Subcutaneous abdominal adipose tissue (tissue), 5 donors: ENCODE measurements at regions not wholly inside any gene's neighbourhood (a gene's known extent, or its start where the extent isn't known, plus 50 kb on each side); places are given as distances from the start of the nearest gene placed in this dataset.

Source experiments
- H3K27ac ChIP-seq: one replicate; pipeline ENCODE4 v1.7.0; 2013; ENCODE audit warnings: low read depth, mild to moderate bottlenecking, inconsistent platforms, low read length, moderate library complexity
- H3K27me3 ChIP-seq, 5 donors: one replicate each; pipeline ENCODE4 v1.7.0; 2013; ENCODE audit warnings: low read length in 5 of 5, inconsistent platforms in 1 of 5; ENCODE audit not compliant: control insufficient read depth in 5 of 5, insufficient read depth in 4 of 5
- H3K36me3 ChIP-seq, 5 donors: one replicate each; pipeline ENCODE4 v1.7.0; 2013; ENCODE audit warnings: low read length in 5 of 5; ENCODE audit not compliant: control insufficient read depth in 5 of 5, insufficient read depth in 5 of 5
- H3K4me1 ChIP-seq, 5 donors: one replicate each; pipeline ENCODE4 v1.7.0; 2013; ENCODE audit warnings: low read length in 5 of 5, mild to moderate bottlenecking in 3 of 5, moderate library complexity in 1 of 5; ENCODE audit not compliant: control insufficient read depth in 5 of 5, insufficient read depth in 5 of 5
- H3K4me3 ChIP-seq, 5 donors: one replicate each; pipeline ENCODE4 v1.7.0; 2013; ENCODE audit warnings: low read length in 5 of 5, low read depth in 1 of 5
- H3K9ac ChIP-seq, 5 donors: one replicate each; pipeline ENCODE4 v1.7.0; 2013; ENCODE audit warnings: low read length in 5 of 5, mild to moderate bottlenecking in 4 of 5, moderate library complexity in 3 of 5
- H3K9me3 ChIP-seq, 5 donors: one replicate each; pipeline ENCODE4 v1.7.0; 2013; ENCODE audit warnings: low read length in 5 of 5; ENCODE audit not compliant: control insufficient read depth in 5 of 5
- donor health status: healthy.
- donor health status: healthy.
- donor health status: healthy.
- donor health status: healthy.
- donor health status: healthy.

DNA sequence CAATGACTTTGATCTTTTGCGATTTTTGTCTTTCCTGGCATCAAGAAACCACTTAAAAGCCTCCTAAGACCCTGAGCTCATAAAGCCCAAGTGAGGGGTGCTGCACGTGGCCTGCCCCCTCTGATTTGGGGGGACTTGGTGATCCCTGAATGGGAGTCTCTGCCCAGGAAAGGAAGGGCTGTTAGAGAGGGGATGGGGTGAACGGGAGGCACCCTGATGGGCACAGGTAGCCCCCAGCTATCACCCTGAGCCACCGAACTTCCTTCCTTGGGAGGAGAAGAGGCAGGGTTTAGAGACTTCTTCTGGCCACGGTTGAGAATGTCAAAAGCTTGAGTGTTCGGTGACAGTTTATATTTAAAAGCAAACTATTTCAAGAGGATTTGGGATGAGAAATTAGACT lies 305.5 kb downstream of the ZNF536 start:
- peaks cover 0 to 5% (median 0%) of the 10 kb centered on the region in 5 donors for H3K4me1 ChIP-seq
- no peak overlapping the region for H3K9ac ChIP-seq
- H3K4me3 ChIP-seq, result no peak overlapping the region
- H3K36me3 ChIP-seq, result no peaks in the 10 kb centered on the region
- H3K27ac ChIP-seq, result no peak overlapping the region
- H3K27me3 ChIP-seq, result peaks cover 3 to 33% (median 23%) of the 10 kb centered on the region in 5 donors
- H3K9me3 ChIP-seq, result no peaks in the 10 kb centered on the region

DNA sequence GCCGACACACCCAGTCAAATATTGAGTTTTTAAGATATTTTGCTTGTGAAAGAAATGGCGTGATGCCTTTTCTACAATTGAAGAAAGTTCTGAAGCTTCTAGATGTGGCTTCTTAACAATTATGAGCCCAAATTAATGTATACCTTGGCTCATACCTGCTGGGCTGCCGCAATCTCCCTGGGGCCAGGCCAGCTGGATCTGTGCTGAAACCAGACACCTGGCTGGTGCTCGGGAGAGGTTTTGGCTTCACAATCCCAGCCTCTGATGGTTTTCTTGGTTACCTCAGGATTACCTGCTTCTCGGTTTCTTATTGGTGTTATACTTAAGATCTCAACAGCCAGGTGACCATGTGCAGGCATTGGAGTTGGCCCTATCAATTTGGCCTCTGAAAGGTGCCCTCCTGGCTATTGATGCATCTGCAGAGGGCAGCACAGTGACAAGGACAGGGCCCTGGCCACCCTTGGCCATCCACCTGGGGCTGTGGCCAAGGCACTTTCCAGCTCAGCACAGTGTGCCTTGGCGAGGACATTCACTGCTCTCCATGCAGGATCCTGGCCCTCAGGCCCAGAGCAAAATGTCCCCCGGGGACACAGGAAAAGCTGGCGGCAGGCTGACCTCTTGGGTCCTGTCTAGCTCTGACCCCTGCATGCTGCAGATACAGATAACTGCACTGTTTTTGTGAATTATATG lies 305.0 kb downstream of the ZNF536 start:
- H3K36me3 ChIP-seq, result no peaks in the 10 kb centered on the region
- H3K9ac ChIP-seq, result no peak overlapping the region
- H3K27me3 ChIP-seq, result peaks cover 0 to 29% (median 22%) of the 10 kb centered on the region in 5 donors
- H3K4me1 ChIP-seq, result no peaks in the 10 kb centered on the region
- no peak overlapping the region for H3K27ac ChIP-seq
- H3K9me3 ChIP-seq, result no peaks in the 10 kb centered on the region
- H3K4me3 ChIP-seq, result no peak overlapping the region

DNA sequence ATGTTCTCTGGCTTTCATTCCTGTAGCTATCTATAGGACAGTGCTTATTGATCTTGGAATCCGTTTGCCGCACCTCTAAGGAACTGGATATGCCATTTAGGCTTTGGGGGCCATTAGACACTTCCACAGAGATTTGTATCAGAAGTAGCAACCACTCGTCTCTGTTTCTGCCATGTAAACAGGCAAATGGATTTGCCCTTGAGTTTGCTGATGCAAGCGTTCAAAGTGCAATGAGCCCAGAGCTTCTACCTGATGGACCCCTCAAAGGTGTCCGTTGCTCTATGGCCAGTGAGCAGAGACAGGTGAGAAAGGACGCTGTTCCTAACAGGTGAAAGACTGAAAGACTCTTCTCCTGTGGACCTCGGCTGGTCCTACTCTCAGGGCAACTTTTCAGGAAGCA lies 302.9 kb downstream of the ZNF536 start:
- H3K36me3 ChIP-seq, result no peaks in the 10 kb centered on the region
- no peak overlapping the region for H3K27ac ChIP-seq
- H3K9me3 ChIP-seq, result no peaks in the 10 kb centered on the region
- no peak overlapping the region for H3K4me3 ChIP-seq
- no peaks in the 10 kb centered on the region for H3K4me1 ChIP-seq
- no peak overlapping the region for H3K9ac ChIP-seq
- peaks cover 0 to 20% (median 14%) of the 10 kb centered on the region in 5 donors for H3K27me3 ChIP-seq

DNA sequence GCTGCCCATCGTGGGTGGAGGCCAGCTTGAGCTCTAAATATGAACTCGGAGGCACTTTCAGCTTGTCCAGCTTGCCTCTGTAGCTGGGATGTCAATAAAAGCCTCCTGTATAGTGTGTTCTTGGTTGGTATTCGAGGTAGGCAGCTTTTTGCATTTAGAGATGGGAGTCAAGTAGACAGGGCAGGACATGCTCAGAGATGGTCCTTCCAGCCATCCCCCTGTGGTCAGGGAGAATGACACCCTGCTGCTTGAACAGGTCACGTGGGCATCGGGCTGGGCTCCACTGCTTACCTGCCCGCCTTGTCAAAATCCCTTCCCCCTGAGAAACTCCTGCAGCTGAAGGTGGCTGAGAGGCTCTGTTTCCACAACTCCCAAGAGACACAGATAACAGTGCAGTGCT lies 302.5 kb downstream of the ZNF536 start:
- no peak overlapping the region for H3K9ac ChIP-seq
- no peaks in the 10 kb centered on the region for H3K9me3 ChIP-seq
- no peaks in the 10 kb centered on the region for H3K36me3 ChIP-seq
- no peaks in the 10 kb centered on the region for H3K4me1 ChIP-seq
- peaks cover 2 to 20% (median 14%) of the 10 kb centered on the region in 5 donors for H3K27me3 ChIP-seq
- H3K27ac ChIP-seq, result no peak overlapping the region
- H3K4me3 ChIP-seq, result no peak overlapping the region

DNA sequence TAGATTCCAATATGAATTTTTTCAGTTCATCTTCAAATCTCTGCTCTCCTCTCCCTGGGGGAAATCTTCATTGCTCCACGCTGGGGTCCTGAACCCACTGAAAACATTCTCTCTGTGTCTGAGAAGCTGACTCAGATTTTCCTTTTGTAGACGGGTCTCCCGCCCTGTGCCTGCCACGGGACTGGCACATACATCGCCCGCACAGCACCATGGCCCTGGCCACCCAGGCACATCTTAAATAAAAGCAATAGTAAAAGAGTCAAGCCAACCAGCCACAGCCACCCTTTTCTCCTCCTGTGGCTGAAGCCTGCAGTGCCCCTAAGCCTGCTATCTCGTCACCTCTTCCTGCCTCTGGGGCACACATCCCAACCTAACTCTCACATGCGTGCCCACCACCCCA lies 301.2 kb downstream of the ZNF536 start:
- Histone ChIP-seq H3K36me3 (no peaks in the 10 kb centered on the region), H3K27ac (no peak overlapping the region), H3K4me3 (no peak overlapping the region), H3K9ac (no peak overlapping the region), H3K4me1 (peaks cover 0 to 5% (median 0%) of the 10 kb centered on the region in 5 donors), H3K27me3 (peaks cover 12 to 30% (median 25%) of the 10 kb centered on the region in 5 donors), H3K9me3 (no peaks in the 10 kb centered on the region)

DNA sequence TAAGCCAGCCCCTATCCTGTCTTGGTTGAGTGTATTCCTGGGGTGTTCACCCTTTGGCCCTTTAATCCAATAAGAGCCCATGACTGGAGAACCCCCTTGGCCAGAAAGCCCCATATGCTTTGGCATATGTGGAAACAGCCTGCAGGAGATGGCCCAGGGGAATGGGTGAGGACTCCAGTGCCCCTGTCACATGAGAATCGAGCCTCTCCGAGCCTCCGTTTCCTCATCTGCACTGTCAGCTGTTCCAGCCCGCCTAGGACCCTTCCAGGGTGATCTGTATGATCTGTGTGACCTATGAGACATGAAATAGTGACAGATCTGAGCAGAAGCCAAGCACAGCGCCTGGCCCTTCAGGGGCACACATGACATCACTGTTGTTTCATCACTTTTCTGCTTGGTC lies 300.7 kb downstream of the ZNF536 start:
- Histone ChIP-seq H3K9ac (no peak overlapping the region), H3K9me3 (no peaks in the 10 kb centered on the region), H3K27ac (no peak overlapping the region), H3K4me1 (peaks cover 0 to 5% (median 0%) of the 10 kb centered on the region in 5 donors), H3K4me3 (no peak overlapping the region), H3K27me3 (peaks cover 12 to 30% (median 26%) of the 10 kb centered on the region in 5 donors), H3K36me3 (no peaks in the 10 kb centered on the region)

DNA sequence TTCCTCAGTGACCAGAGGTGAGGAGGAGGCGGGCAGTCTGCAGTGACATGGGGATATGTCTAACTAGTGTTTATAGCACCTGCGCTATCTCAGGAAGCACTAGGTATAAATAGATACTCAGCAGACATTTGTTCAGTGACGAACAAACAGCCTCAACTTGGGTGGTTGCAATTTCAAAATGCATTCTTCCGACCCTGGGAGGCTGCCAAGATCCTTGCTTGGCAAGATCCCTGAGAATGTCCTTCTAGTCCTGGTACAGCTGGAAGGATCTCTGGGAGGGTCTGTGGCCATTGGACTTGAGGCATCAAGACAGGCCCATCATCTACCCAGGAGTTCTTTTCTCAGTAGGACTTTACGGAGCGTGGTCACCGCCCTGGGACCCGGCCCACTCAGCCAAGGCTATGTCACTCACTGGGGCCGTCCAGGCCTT lies 299.5 kb downstream of the ZNF536 start:
- peaks cover 0 to 5% (median 0%) of the 10 kb centered on the region in 5 donors for H3K4me1 ChIP-seq
- H3K4me3 ChIP-seq, result no peak overlapping the region
- peaks cover 12 to 30% (median 26%) of the 10 kb centered on the region in 5 donors for H3K27me3 ChIP-seq
- no peak overlapping the region for H3K9ac ChIP-seq
- H3K27ac ChIP-seq, result no peak overlapping the region
- H3K9me3 ChIP-seq, result no peaks in the 10 kb centered on the region
- no peaks in the 10 kb centered on the region for H3K36me3 ChIP-seq

DNA sequence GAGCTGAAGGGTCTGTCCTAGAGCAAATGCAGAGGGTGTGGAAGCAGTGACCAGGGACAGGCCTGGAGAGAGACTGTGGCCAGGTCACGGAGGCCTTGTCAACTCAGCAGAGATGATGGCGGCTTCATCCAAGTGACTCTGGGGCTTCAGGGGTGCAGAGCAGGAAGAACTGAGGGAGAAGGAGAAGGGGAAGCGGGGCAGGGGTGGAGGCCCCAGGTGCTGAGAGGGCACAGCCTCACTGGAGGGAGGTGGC lies 299.1 kb downstream of the ZNF536 start:
- H3K9me3 ChIP-seq, result no peaks in the 10 kb centered on the region
- peaks cover 12 to 30% (median 26%) of the 10 kb centered on the region in 5 donors for H3K27me3 ChIP-seq
- H3K4me1 ChIP-seq, result peaks cover 0 to 5% (median 0%) of the 10 kb centered on the region in 5 donors
- no peak overlapping the region for H3K4me3 ChIP-seq
- H3K9ac ChIP-seq, result no peak overlapping the region
- no peaks in the 10 kb centered on the region for H3K36me3 ChIP-seq
- no peak overlapping the region for H3K27ac ChIP-seq

DNA sequence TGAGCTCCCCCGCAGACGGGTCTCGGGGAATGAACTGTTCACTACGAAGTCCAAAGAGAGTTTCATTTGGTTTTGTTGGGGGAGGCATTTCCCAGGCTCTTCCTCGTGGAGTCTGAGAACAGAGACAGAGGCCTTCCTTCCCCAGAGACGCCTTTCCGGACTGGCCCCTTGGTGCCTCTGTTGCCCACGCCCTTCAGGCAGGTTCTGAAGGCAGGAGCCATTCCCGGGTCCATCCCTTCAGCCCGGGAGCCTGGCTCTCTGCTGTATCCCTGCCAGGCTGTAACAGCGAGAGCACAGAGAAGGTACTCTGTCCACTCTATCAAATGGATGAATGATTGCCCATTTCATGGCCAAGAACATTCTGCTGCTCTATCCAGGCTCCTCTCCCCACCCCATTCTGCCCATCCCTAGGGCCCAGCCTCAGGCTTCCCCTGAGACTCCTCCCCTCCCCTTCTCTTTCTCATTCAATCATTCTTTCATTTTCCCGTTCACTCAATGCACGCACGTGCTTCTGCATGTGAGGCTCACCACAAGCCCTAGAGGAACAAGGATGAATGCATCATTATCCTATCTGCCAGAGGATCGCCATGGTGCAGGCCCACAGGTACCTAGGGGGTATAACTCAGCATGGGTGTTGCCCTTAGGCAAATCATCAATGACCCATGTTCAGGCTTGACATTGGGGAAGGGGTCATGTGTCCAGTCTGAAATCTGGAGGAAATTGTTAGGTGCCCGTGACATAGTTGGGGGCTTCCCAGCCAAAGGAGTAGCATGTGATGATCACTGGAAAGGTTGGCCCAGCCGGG lies 298.6 kb downstream of the ZNF536 start:
- Histone ChIP-seq H3K4me3 (no peak overlapping the region), H3K36me3 (no peaks in the 10 kb centered on the region), H3K9me3 (no peaks in the 10 kb centered on the region), H3K4me1 (peaks cover 0 to 5% (median 0%) of the 10 kb centered on the region in 5 donors), H3K27ac (no peak overlapping the region), H3K9ac (no peak overlapping the region), H3K27me3 (peaks cover 15 to 34% (median 26%) of the 10 kb centered on the region in 5 donors)

DNA sequence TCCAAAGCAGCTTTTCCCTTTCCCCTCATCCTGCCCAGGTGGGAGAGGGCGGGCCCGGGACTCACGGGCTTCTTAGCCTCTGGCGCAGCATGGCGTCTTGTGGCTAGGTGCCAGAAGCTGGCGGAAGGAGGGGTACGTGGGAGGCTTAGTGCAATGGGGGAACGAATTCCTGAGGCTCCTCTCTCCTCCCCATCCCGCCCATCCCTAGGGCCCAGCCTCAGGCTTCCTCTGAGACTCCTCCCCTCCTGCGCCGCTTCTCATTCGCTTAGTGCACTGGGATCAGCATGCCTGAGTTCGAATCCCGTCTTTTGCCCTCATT lies 297.8 kb downstream of the ZNF536 start:
- Histone ChIP-seq H3K9ac (no peak overlapping the region), H3K9me3 (no peaks in the 10 kb centered on the region), H3K4me3 (no peak overlapping the region), H3K36me3 (no peaks in the 10 kb centered on the region), H3K27ac (no peak overlapping the region), H3K27me3 (peaks cover 15 to 37% (median 26%) of the 10 kb centered on the region in 5 donors), H3K4me1 (peaks cover 0 to 5% (median 0%) of the 10 kb centered on the region in 5 donors)
